ENCODE measurements at regions not wholly inside any gene's neighbourhood (a gene's known extent, or its start where the extent isn't known, plus 50 kb on each side); places are given as distances from the start of the nearest gene placed in this dataset.

GRCh38 chr15:87450314-87450713, 806.2 kb downstream of the NTRK3 start:
- in situ Hi-C loops (cut with HindIII; ENCODE audit: low sequenced_read_pairs): no loop called here
- no peak for TF ChIP-seq CTCF (IDR thresholded peaks at IDR 0.05; ENCODE audit: low read depth, low read length)
- no peak overlapping the region for H3K4me3 ChIP-seq (ENCODE audit: low read depth, low read length)
- no peak for DNase-seq (ENCODE audit: low read depth, low spot score)

DNA sequence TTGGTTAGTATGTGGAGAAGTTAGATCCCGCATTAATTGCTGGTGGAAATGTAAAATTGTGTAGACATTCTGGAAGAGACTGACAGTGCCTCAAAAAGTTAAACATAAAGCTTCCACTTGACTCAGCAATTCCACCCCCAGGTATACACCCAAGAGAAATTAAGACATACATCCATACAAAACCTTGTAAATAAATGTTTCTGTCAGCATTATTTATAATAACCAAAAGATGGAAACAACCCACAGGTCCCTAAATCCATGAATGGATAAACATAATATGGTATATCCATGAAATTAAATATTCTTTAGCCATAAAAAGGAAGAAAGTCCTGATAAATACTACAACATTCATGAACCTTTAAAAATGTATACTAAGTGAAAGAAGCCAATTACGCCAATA, 817.4 kb downstream of the NTRK3 start:
- in situ Hi-C loops (cut with HindIII; ENCODE audit: low sequenced_read_pairs): no loop called here
- no peak for TF ChIP-seq CTCF (IDR thresholded peaks at IDR 0.05; ENCODE audit: low read depth, low read length)
- no peak for DNase-seq (ENCODE audit: low read depth, low spot score)
- no peak overlapping the region for H3K4me3 ChIP-seq (ENCODE audit: low read depth, low read length)

DNA sequence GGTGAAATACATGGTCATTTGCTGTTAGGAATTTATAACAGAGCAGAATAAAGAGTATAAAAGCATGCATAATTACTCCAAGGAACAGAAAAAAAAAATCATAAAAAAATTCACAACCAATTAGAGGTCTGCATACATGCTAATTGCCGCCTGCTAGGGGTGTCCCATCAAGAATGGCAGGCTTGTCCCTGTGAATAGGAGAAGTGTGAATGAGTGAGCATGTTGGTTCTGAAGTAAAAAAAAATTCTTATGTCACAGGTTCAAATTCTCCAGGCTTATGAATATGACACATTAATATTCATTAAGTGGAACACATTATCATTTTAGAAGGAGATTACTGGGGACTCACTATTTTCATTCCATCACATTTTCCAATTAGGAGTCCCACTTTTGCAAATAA, 822.7 kb downstream of the NTRK3 start:
- in situ Hi-C loops (cut with HindIII; ENCODE audit: low sequenced_read_pairs): no loop called here
- TF ChIP-seq CTCF (IDR thresholded peaks at IDR 0.05; ENCODE audit: low read depth, low read length): no peak
- DNase-seq (ENCODE audit: low read depth, low spot score): no peak
- H3K4me3 ChIP-seq (ENCODE audit: low read depth, low read length): no peak overlapping the region

DNA sequence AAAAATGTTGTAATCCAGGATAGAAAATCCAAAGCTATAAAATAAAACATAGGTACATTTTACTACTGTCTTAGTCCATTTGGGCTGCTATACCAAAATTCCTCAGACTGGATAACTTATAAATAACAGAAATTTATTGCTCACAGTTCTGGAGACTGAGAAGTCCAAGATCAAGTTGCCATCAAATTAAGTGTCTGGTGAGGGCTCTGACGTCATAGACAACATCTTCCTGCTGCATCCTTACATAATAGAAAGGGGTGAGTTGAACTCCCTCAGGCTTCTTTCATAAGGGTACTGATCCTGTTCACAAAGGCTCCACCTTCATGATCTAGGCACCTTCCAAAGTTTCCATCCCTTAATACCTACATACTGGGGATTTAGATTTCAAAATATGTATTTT, 826.8 kb downstream of the NTRK3 start:
- in situ Hi-C loops (cut with HindIII; ENCODE audit: low sequenced_read_pairs): no loop called here
- no peak overlapping the region for H3K4me3 ChIP-seq (ENCODE audit: low read depth, low read length)
- no peak for TF ChIP-seq CTCF (IDR thresholded peaks at IDR 0.05; ENCODE audit: low read depth, low read length)
- DNase-seq (ENCODE audit: low read depth, low spot score): no peak

DNA sequence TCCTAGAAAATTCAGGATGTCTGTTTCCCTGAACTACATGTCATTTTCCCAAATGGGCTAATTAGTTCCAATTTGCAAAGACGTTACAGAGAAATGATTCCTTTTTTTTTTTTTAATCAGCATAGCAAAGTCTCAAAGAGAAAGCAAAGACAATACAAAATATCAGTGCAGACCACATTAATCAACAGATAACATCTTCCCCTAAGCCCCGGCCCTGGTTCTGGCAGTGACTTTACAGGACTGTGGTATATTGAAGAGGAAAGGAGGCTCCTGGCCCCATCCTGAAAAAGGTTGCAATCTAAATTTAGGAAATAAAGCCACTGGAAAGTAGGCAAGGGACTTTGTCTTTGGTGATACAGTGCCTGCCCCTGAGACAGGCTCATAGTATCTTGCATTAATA, 836.5 kb downstream of the NTRK3 start:
- in situ Hi-C loops (cut with HindIII; ENCODE audit: low sequenced_read_pairs): no loop called here
- H3K4me3 ChIP-seq (ENCODE audit: low read depth, low read length): no peak overlapping the region
- TF ChIP-seq CTCF (IDR thresholded peaks at IDR 0.05; ENCODE audit: low read depth, low read length): no peak
- DNase-seq (ENCODE audit: low read depth, low spot score): no peak

- DNase-seq (ENCODE audit: low read depth, low spot score): no peak
- H3K4me3 ChIP-seq (ENCODE audit: low read depth, low read length): no peak overlapping the region
- in situ Hi-C loops (cut with HindIII; ENCODE audit: low sequenced_read_pairs): no loop called here
- TF ChIP-seq CTCF (IDR thresholded peaks at IDR 0.05; ENCODE audit: low read depth, low read length): no peak
Measured at GRCh38 chr15:87419344-87419743, 837.2 kb downstream of the NTRK3 start.

Measured in astrocyte of the spinal cord (primary cell).